Endothelial cell (in vitro differentiated cells): ENCODE measurements at regions not wholly inside any gene's neighbourhood (a gene's known extent, or its start where the extent isn't known, plus 50 kb on each side); places are given as distances from the start of the nearest gene placed in this dataset.
"Not testable (repeated sequence)": the region's sequence is repeated elsewhere in the genome, so short reads cannot be mapped to it uniquely, and the experiment has no call there.

Experiments
- DNase-seq: peaks from one replicate; pipeline ENCODE4 v3.0.0; 2021; ENCODE audit warnings: low spot score
- H3K27ac Mint-ChIP-seq: one replicate; pipeline ENCODE4 v1.8.0; 2021; ENCODE audit warnings: mixed read lengths, inconsistent platforms; ENCODE audit not compliant: unreplicated experiment
- H3K27me3 Mint-ChIP-seq: one replicate; pipeline ENCODE4 v1.8.0; 2021; ENCODE audit warnings: mild to moderate bottlenecking, moderate library complexity, mixed read lengths, inconsistent platforms; ENCODE audit not compliant: unreplicated experiment
- H3K36me3 Mint-ChIP-seq: one replicate; pipeline ENCODE4 v1.8.0; 2021; ENCODE audit warnings: mild to moderate bottlenecking, low read depth, mixed read lengths, inconsistent platforms; ENCODE audit not compliant: unreplicated experiment
- H3K4me1 Mint-ChIP-seq: one replicate; pipeline ENCODE4 v1.8.0; 2021; ENCODE audit warnings: mild to moderate bottlenecking, mixed read lengths, inconsistent platforms; ENCODE audit not compliant: unreplicated experiment
- H3K4me3 Mint-ChIP-seq: one replicate; pipeline ENCODE4 v1.8.0; 2021; ENCODE audit warnings: mild to moderate bottlenecking, mixed read lengths, inconsistent platforms; ENCODE audit not compliant: unreplicated experiment
- H3K9me3 Mint-ChIP-seq: one replicate; pipeline ENCODE4 v1.8.0; 2021; ENCODE audit warnings: mixed read lengths, inconsistent platforms; ENCODE audit not compliant: unreplicated experiment
- TF ChIP-seq, protein P1 (sequence below): fragments of 200-600 bp; sonication (generic); IDR thresholded peaks from one replicate; pipeline ENCODE4 v1.5.0; 2021; ENCODE audit warnings: antibody characterized with exemption; ENCODE audit not compliant: unreplicated experiment

DNA sequence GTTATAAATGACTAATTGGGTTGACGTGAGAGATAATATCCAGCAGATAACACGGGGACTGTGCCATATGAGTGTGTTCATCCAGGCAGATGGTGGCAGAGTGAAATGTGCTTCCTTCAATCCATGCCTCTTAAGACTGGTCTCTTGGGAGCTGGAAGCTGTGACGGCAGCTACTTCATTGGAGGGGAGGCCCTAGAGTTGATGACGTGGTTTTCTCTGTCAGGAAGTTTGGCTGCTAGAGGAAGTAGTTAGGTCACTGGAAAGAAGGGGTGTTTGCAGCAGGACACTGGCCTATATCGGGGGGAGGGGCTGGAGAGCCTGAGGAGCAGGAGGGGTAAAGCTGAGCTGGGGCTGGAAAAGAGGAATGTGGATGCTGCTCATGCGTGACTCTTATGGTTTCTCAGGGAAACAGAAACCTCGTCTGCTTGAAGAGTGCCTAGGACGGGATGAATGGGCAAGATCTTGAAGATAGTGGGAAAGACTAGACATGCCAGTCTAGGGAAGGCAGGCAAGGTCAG is 3051.6 kb downstream of the RPIA start:
- not testable (repeated sequence) for DNase-seq, H3K36me3 Mint-ChIP-seq, H3K4me3 Mint-ChIP-seq, H3K9me3 Mint-ChIP-seq, H3K27me3 Mint-ChIP-seq, H3K27ac Mint-ChIP-seq
- H3K4me1 Mint-ChIP-seq = peaks cover 22% of the 10 kb centered on the region

DNA sequence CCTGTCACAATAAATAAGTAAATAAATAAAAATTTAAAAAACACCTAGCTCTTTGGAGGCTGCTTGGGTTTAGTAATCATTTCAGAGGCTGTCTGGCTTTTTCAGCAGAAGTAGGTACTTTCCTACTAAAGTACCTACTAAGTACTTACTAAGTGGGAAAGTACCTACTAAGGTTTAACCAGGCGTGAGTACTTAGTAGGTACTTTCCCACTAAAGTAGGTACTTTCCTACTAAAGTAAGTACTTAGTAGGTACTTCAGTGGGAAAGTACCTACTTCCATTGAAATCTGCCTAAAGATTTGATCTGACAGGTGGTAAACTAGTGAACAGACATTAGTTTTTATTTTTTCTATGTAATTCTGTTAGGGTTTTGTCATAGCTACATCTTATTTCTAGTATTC is 3052.4 kb downstream of the RPIA start:
- peaks cover 29% of the 10 kb centered on the region for H3K4me1 Mint-ChIP-seq
- not testable (repeated sequence) for DNase-seq, H3K9me3 Mint-ChIP-seq, H3K36me3 Mint-ChIP-seq, H3K4me3 Mint-ChIP-seq, H3K27ac Mint-ChIP-seq, H3K27me3 Mint-ChIP-seq

DNA sequence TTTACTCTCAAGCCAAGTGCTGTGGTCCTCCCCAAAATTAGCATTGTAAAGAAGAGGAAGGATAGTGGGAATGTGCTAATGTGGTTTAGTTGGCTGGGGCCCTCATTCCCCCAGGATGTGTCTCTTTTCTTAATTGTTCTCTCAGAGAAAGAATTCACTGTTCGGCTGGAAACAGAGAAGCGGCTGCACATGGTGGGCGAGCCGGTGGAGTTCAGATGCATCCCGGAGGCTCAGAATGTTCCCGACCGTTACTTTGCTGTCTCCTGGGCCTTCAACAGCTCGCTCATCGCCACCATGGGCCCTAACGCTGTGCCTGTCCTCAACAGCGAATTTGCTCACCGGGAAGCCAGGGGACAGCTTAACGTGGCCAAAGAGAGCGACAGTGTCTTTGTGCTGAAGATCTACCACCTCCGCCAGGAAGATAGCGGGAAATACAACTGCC is 3053.2 kb downstream of the RPIA start:
- not testable (repeated sequence) for DNase-seq, H3K27me3 Mint-ChIP-seq, H3K36me3 Mint-ChIP-seq, H3K9me3 Mint-ChIP-seq
- Mint-ChIP-seq H3K4me1 (peaks cover 35% of the 10 kb centered on the region), H3K4me3 (peak overlapping the region; percentile 71), H3K27ac (peak overlapping the region; percentile 57)

DNA sequence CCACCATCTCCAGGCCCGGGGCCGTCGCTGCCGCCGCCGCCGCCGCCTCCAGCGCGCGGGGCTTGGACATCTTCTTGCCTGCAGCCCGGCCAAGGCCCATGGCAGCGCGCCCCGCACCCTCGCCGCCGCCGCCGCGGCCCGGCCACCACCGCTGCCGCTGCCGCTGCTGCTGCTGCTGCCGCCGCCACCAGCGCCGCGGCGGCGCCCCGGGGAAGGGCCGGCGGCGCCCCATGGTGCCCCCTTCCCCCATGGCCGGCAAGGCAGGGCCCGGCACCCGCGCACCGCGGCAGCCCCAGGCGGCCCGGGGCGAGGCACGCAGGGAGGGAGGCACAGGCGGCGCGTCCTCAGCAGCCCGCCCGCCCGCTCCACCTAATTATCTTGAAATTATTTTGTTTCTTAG is 3057.4 kb downstream of the RPIA start:
- Mint-ChIP-seq H3K27ac (no peak overlapping the region), H3K36me3 (no peaks in the 10 kb centered on the region), H3K9me3 (no peaks in the 10 kb centered on the region), H3K27me3 (peaks cover 11% of the 10 kb centered on the region), H3K4me3 (no peak overlapping the region), H3K4me1 (peaks cover 28% of the 10 kb centered on the region)
- TF ChIP-seq, protein P1, sequence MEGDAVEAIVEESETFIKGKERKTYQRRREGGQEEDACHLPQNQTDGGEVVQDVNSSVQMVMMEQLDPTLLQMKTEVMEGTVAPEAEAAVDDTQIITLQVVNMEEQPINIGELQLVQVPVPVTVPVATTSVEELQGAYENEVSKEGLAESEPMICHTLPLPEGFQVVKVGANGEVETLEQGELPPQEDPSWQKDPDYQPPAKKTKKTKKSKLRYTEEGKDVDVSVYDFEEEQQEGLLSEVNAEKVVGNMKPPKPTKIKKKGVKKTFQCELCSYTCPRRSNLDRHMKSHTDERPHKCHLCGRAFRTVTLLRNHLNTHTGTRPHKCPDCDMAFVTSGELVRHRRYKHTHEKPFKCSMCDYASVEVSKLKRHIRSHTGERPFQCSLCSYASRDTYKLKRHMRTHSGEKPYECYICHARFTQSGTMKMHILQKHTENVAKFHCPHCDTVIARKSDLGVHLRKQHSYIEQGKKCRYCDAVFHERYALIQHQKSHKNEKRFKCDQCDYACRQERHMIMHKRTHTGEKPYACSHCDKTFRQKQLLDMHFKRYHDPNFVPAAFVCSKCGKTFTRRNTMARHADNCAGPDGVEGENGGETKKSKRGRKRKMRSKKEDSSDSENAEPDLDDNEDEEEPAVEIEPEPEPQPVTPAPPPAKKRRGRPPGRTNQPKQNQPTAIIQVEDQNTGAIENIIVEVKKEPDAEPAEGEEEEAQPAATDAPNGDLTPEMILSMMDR = no peak
- DNase-seq = peak; percentile 48

DNA sequence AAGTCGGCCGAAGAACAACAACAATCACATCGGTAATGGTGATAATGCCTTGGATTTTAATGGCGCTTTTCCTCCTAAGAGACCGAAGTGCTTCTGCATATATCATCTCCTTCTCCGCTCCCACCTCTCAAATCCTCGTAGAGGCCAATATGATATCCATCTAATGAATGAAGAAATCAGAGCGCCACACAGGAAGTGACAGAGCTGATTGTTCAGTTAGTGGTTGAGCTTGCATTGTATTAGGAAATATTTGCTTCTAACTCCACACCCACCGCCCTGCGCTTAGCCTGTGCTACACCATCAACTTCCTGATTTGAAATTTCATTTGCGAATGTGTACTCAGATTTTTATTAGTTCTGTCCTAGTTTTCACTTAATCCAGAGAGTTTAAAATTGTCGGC is 3058.2 kb downstream of the RPIA start:
- peak overlapping the region; percentile 74 for H3K27ac Mint-ChIP-seq

DNA sequence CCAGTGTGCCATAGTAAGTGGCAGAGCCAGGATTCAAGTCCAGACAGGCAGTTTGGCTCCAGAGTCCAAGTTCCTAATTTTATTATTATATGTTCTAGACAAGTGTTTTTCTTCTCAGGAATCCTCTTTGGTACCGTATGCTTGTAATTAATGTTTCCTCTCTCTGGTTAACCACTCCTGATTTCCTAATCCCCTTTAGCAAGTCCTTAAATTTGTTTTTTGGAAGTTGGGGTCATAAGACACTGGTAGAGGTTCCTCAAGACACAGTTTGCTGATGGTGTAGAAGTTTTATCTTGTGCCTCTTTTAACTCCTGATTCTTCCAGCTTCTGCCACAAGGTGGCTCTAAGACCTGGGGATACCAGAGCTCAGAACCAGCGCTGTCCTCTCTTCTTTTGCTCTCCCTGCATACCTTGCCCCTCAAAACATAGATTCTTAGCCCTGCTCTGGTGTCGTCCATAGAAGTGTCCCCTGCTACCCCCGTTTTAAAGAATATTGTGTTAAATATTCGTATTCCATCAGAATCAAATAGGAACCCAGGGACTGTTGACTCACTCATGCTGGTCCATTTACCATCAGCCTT is 3068.0 kb downstream of the RPIA start:
- H3K27me3 Mint-ChIP-seq, H3K9me3 Mint-ChIP-seq, H3K36me3 Mint-ChIP-seq, H3K4me3 Mint-ChIP-seq, H3K27ac Mint-ChIP-seq, DNase-seq: not testable (repeated sequence)
- TF ChIP-seq, protein P1 = peak; percentile 16
- peaks cover 12% of the 10 kb centered on the region for H3K4me1 Mint-ChIP-seq

More for the DNA sequence above, 3058.2 kb downstream of the RPIA start:
- H3K36me3 Mint-ChIP-seq, H3K9me3 Mint-ChIP-seq, DNase-seq: not testable (repeated sequence)
- H3K27me3 Mint-ChIP-seq = peaks cover 11% of the 10 kb centered on the region
- H3K4me3 Mint-ChIP-seq = peak overlapping the region; percentile 73
- H3K4me1 Mint-ChIP-seq = peaks cover 25% of the 10 kb centered on the region

DNA sequence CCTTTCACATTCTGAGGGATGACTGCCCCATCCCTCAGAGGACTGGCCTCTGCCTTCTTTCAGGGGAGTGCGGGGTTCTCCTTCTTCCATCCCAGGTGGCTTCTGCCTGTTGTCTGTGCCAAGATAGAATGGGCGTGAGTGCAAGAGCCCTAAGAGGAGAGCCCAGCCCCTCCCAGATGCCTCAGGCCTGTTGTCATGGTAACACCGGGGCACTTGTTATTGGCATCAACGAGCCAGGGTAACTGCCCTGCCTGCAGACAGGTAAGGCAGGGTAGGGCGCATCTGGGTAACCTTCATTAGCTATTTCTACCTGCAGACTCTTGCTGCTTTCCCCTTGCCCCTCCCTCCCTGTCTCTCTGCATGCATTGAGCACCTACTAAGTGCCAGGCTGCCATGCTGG is 3069.2 kb downstream of the RPIA start:
- DNase-seq, H3K36me3 Mint-ChIP-seq, H3K27me3 Mint-ChIP-seq, H3K4me3 Mint-ChIP-seq, H3K9me3 Mint-ChIP-seq, H3K27ac Mint-ChIP-seq: not testable (repeated sequence)
- peaks cover 10% of the 10 kb centered on the region for H3K4me1 Mint-ChIP-seq

DNA sequence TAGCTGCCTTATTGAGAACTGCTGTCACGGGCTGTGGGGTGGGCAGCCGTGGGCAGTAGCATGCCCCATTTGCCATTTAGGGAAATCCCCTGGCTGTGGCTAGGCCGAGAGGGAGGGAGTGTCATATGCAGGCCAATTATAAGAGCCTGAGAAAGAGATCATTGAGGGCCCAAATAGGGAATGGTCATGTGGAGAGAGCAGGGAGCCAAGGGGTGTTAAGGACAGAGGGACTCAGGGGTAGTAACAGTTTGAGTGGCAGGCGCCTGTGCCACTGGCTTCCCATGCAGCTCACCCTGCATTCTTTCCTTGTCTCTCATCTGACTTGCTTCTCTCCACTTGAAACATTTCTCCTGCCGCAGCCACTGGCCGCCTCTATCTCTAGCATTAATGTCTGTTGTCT is 3070.8 kb downstream of the RPIA start:
- H3K27me3 Mint-ChIP-seq, H3K4me1 Mint-ChIP-seq, H3K9me3 Mint-ChIP-seq, H3K27ac Mint-ChIP-seq, DNase-seq, H3K4me3 Mint-ChIP-seq, H3K36me3 Mint-ChIP-seq: not testable (repeated sequence)

DNA sequence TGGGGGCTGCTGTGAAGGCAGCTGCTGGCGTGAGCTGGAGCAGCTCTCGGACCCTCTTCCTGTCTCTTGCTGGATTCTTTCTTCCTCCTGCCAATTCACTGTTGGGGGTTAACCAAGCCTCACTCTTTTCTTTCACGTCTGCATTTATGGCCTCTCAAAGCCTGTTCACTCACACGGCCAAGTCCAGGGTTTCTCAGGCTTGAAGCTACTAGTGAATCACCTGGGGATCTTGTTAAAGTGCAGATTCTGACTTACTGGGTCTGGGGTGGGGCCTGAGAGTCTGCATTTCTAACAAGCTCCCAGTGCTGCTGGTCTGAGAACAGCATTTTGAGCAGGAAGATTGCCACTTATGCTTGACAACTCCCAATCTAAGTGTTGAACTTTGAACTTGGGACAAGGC is 3072.2 kb downstream of the RPIA start:
- H3K27ac Mint-ChIP-seq, DNase-seq, H3K27me3 Mint-ChIP-seq, H3K9me3 Mint-ChIP-seq, H3K4me1 Mint-ChIP-seq, H3K36me3 Mint-ChIP-seq, H3K4me3 Mint-ChIP-seq: not testable (repeated sequence)

DNA sequence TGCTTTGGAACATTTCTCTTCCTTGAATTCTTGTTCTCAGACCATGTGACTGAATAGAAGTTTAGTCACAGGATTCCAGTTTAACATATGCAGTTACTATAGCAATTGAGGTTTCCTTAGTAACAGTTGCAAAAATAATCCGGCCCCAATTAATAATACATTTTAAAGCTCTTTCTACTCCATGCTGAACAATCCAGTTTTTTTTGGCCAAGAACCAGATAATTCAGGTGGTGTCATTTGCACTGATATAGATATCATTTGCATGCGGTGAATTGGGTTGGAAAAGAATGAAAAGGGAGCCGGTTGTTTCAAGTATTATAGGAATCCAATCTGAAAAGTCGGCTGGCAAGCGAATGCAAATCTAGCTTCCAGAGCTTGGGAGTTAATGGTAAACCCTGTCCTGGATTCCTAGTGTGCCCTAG is 3073.1 kb downstream of the RPIA start:
- not testable (repeated sequence) for H3K27ac Mint-ChIP-seq, H3K4me3 Mint-ChIP-seq, DNase-seq, H3K9me3 Mint-ChIP-seq, H3K4me1 Mint-ChIP-seq, H3K36me3 Mint-ChIP-seq, H3K27me3 Mint-ChIP-seq
